WTC11 (cell line): ENCODE measurements at regions not wholly inside any gene's neighbourhood (a gene's known extent, or its start where the extent isn't known, plus 50 kb on each side); places are given as distances from the start of the nearest gene placed in this dataset.

Experiments used
- ATAC-seq: fragments of 200-7000 bp; cut with Tn5 transposase; 2 replicates; pipeline ENCODE4 v1.10.0; 2021; ENCODE audit warnings: mild to moderate bottlenecking, moderate library complexity
- CTCF ChIA-PET: fragments of 300-600 bp; sonication (Branson Sonifier 250); formaldehyde crosslinking; loops from one replicate; lab custom pipeline; 2021; ENCODE audit warnings: antibody characterized with exemption; lab: Charles Lee
- POLR2A ChIA-PET: fragments of 350-600 bp; sonication (Branson Sonifier 250); formaldehyde crosslinking; loops from one replicate; lab custom pipeline; 2021; ENCODE audit warnings: antibody characterized with exemption; lab: Charles Lee
- DNase-seq: peaks from one replicate; pipeline ENCODE4 v3.0.0; 2021; ENCODE audit warnings: low spot score
- H3K27ac Mint-ChIP-seq: 2 replicates; pipeline ENCODE4 v1.8.0; 2021; ENCODE audit warnings: mixed read lengths
- H3K27me3 Mint-ChIP-seq: 2 replicates; pipeline ENCODE4 v1.8.0; 2021; ENCODE audit warnings: low read depth, mild to moderate bottlenecking, moderate library complexity, mixed read lengths
- H3K36me3 Mint-ChIP-seq: 2 replicates; pipeline ENCODE4 v1.8.0; 2021; ENCODE audit warnings: mixed read lengths
- H3K4me1 Mint-ChIP-seq: 2 replicates; pipeline ENCODE4 v1.8.0; 2022; ENCODE audit warnings: mixed read lengths
- H3K4me3 Mint-ChIP-seq: 2 replicates; pipeline ENCODE4 v1.8.0; 2021; ENCODE audit warnings: mild to moderate bottlenecking, moderate library complexity, mixed read lengths
- H3K9me3 Mint-ChIP-seq: 2 replicates; pipeline ENCODE4 v1.8.0; 2021; ENCODE audit warnings: mixed read lengths
- ATF3 ChIP-seq: sonication (generic); formaldehyde crosslinking; conservative IDR thresholded peaks from 2 replicates; pipeline ENCODE4 v1.8.1; 2022; ENCODE audit warnings: mild to moderate bottlenecking, missing genetic modification reagents
- E2F1 ChIP-seq: sonication (generic); formaldehyde crosslinking; IDR thresholded peaks from 2 replicates; pipeline ENCODE4 v1.8.0; 2022; ENCODE audit warnings: mild to moderate bottlenecking, missing genetic modification reagents
- FOXJ3 ChIP-seq: sonication (generic); formaldehyde crosslinking; IDR thresholded peaks from 2 replicates; pipeline ENCODE4 v1.9.0; 2021; ENCODE audit warnings: missing genetic modification reagents, mild to moderate bottlenecking, borderline replicate concordance
- NFATC4 ChIP-seq: fragments of 250-450 bp; sonication (Bioruptor Pico); IDR thresholded peaks from 2 replicates; pipeline ENCODE4 v1.9.0; 2021; ENCODE audit warnings: mild to moderate bottlenecking
- USF2 ChIP-seq: sonication (generic); formaldehyde crosslinking; IDR thresholded peaks from 2 replicates; pipeline ENCODE4 v1.8.1; 2023; ENCODE audit warnings: mild to moderate bottlenecking, missing genetic modification reagents, moderate library complexity
- ZNF219 ChIP-seq: sonication (generic); formaldehyde crosslinking; IDR thresholded peaks from 2 replicates; pipeline ENCODE4 v1.8.0; 2023; ENCODE audit warnings: missing genetic modification reagents, mild to moderate bottlenecking, borderline replicate concordance
- ZNF232 ChIP-seq: sonication (generic); formaldehyde crosslinking; IDR thresholded peaks from 2 replicates; pipeline ENCODE4 v1.8.0; 2022; ENCODE audit warnings: mild to moderate bottlenecking, missing genetic modification reagents
- ZNF263 ChIP-seq: sonication (generic); formaldehyde crosslinking; IDR thresholded peaks from 2 replicates; pipeline ENCODE4 v1.8.1; 2022; ENCODE audit warnings: low read depth, mild to moderate bottlenecking, moderate library complexity, missing genetic modification reagents
- ZNF317 ChIP-seq: sonication (generic); formaldehyde crosslinking; IDR thresholded peaks from 2 replicates; pipeline ENCODE4 v1.8.1; 2023; ENCODE audit warnings: low read depth, mild to moderate bottlenecking, moderate library complexity, missing genetic modification reagents, borderline replicate concordance
- ZNF671 ChIP-seq: fragments of 250-450 bp; sonication (Bioruptor Pico); IDR thresholded peaks from 2 replicates; pipeline ENCODE4 v1.8.0; 2021; ENCODE audit warnings: mild to moderate bottlenecking
- TF ChIP-seq, protein P1 (sequence below): fragments of 250-450 bp; sonication (Bioruptor Pico); IDR thresholded peaks from 2 replicates; pipeline ENCODE4 v1.8.0; 2021; ENCODE audit warnings: mild to moderate bottlenecking
- TF ChIP-seq, protein P2 (sequence below): sonication (generic); formaldehyde crosslinking; IDR thresholded peaks from 2 replicates; pipeline ENCODE4 v1.8.0; 2023; ENCODE audit warnings: missing genetic modification reagents, mild to moderate bottlenecking, borderline replicate concordance
- TF ChIP-seq, protein P3 (sequence below): sonication (generic); formaldehyde crosslinking; IDR thresholded peaks from 2 replicates; pipeline ENCODE4 v1.8.1; 2023; ENCODE audit warnings: mild to moderate bottlenecking, moderate library complexity, missing genetic modification reagents
- TF ChIP-seq, protein P4 (sequence below): fragments of 250-450 bp; sonication (Bioruptor Pico); IDR thresholded peaks from 2 replicates; pipeline ENCODE4 v1.9.0; 2021; ENCODE audit warnings: mild to moderate bottlenecking

DNA sequence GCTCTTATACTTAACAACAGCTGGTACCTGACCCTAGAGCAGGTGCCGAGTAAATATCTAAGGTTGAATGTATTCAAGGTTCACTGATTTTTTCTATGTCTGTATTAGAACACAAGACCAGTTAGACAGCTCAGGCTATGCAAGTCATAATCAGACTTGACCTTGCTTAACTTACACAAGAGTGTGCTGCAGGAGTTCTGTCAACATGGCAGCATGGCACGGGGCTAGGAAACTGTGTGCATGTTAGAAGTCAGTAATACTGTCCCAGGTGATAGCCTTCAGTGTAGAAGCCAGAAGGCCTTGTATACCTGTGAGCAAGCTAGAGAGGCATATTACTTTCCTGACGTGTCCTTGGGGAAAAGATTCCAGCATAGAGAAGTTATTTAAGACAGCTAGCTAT lies 253.1 kb downstream of the FAT3 start:
- Mint-ChIP-seq H3K4me1 (peaks cover 12% of the 10 kb centered on the region), H3K27ac (no peak overlapping the region), H3K36me3 (no peaks in the 10 kb centered on the region), H3K4me3 (no peak overlapping the region), H3K27me3 (no peaks in the 10 kb centered on the region), H3K9me3 (no peaks in the 10 kb centered on the region)
- TF ChIP-seq ZNF671 (CRISPR knock-in tag) (no peak), NFATC4 (CRISPR knock-in tag) (no peak), ZNF219 (CRISPR knock-in tag) (no peak), ZNF263 (CRISPR knock-in tag) (no peak)
- TF ChIP-seq, protein P1, sequence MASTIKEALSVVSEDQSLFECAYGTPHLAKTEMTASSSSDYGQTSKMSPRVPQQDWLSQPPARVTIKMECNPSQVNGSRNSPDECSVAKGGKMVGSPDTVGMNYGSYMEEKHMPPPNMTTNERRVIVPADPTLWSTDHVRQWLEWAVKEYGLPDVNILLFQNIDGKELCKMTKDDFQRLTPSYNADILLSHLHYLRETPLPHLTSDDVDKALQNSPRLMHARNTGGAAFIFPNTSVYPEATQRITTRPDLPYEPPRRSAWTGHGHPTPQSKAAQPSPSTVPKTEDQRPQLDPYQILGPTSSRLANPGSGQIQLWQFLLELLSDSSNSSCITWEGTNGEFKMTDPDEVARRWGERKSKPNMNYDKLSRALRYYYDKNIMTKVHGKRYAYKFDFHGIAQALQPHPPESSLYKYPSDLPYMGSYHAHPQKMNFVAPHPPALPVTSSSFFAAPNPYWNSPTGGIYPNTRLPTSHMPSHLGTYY (CRISPR knock-in tag), result no peak
- TF ChIP-seq, protein P2, sequence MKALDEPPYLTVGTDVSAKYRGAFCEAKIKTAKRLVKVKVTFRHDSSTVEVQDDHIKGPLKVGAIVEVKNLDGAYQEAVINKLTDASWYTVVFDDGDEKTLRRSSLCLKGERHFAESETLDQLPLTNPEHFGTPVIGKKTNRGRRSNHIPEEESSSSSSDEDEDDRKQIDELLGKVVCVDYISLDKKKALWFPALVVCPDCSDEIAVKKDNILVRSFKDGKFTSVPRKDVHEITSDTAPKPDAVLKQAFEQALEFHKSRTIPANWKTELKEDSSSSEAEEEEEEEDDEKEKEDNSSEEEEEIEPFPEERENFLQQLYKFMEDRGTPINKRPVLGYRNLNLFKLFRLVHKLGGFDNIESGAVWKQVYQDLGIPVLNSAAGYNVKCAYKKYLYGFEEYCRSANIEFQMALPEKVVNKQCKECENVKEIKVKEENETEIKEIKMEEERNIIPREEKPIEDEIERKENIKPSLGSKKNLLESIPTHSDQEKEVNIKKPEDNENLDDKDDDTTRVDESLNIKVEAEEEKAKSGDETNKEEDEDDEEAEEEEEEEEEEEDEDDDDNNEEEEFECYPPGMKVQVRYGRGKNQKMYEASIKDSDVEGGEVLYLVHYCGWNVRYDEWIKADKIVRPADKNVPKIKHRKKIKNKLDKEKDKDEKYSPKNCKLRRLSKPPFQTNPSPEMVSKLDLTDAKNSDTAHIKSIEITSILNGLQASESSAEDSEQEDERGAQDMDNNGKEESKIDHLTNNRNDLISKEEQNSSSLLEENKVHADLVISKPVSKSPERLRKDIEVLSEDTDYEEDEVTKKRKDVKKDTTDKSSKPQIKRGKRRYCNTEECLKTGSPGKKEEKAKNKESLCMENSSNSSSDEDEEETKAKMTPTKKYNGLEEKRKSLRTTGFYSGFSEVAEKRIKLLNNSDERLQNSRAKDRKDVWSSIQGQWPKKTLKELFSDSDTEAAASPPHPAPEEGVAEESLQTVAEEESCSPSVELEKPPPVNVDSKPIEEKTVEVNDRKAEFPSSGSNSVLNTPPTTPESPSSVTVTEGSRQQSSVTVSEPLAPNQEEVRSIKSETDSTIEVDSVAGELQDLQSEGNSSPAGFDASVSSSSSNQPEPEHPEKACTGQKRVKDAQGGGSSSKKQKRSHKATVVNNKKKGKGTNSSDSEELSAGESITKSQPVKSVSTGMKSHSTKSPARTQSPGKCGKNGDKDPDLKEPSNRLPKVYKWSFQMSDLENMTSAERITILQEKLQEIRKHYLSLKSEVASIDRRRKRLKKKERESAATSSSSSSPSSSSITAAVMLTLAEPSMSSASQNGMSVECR (CRISPR knock-in tag), result no peak
- CTCF ChIA-PET, result no interaction called here
- POLR2A ChIA-PET, result no interaction called here
- no peak for ATAC-seq
- DNase-seq, result no peak

DNA sequence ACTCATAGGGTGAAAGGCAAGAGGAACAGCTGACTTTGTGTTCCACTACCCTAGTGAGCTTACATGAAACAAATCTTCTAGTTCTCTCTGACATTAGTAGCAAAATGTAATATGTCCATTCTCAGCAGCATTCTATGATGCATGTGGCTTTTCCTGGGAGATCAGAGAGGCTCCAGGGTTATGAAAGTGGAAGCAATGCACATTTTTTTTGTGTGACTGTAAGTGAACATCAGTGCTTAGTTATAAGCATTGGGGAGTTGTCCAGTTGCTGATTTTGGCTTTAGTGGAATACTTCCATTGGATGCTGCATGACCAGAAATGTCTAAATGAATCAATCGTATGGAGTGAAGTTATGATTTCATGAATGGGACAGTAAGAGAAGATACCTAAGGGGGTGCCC lies 255.9 kb downstream of the FAT3 start:
- Mint-ChIP-seq H3K4me3 (no peak overlapping the region), H3K27me3 (no peaks in the 10 kb centered on the region), H3K36me3 (no peaks in the 10 kb centered on the region), H3K9me3 (no peaks in the 10 kb centered on the region), H3K4me1 (peaks cover 5% of the 10 kb centered on the region), H3K27ac (no peak overlapping the region)
- ChIA-PET CTCF (no interaction called here), POLR2A (interaction anchor here (0.6 kb wide), 1 partner anchor 286 kb away, joined by 4 read pairs; no protein-coding TSS in a partner anchor)
- TF ChIP-seq USF2 (CRISPR knock-in tag) (no peak), ZNF219 (CRISPR knock-in tag) (no peak), ZNF317 (0 out of 2 replicates have a peak, but pooled peaks have one; percentile 35)
- ATAC-seq (no peak), DNase-seq (no peak)

GRCh38 chr11:92482492-92483060 lies 258.0 kb downstream of the FAT3 start:
- H3K27ac Mint-ChIP-seq, result 0 out of 2 replicates have a peak overlapping the region, but pooled peaks have one; percentile 2
- TF ChIP-seq, protein P3, sequence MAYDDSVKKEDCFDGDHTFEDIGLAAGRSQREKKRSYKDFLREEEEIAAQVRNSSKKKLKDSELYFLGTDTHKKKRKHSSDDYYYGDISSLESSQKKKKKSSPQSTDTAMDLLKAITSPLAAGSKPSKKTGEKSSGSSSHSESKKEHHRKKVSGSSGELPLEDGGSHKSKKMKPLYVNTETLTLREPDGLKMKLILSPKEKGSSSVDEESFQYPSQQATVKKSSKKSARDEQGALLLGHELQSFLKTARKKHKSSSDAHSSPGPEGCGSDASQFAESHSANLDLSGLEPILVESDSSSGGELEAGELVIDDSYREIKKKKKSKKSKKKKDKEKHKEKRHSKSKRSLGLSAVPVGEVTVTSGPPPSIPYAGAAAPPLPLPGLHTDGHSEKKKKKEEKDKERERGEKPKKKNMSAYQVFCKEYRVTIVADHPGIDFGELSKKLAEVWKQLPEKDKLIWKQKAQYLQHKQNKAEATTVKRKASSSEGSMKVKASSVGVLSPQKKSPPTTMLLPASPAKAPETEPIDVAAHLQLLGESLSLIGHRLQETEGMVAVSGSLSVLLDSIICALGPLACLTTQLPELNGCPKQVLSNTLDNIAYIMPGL, result no peak
- TF ChIP-seq, protein P4, sequence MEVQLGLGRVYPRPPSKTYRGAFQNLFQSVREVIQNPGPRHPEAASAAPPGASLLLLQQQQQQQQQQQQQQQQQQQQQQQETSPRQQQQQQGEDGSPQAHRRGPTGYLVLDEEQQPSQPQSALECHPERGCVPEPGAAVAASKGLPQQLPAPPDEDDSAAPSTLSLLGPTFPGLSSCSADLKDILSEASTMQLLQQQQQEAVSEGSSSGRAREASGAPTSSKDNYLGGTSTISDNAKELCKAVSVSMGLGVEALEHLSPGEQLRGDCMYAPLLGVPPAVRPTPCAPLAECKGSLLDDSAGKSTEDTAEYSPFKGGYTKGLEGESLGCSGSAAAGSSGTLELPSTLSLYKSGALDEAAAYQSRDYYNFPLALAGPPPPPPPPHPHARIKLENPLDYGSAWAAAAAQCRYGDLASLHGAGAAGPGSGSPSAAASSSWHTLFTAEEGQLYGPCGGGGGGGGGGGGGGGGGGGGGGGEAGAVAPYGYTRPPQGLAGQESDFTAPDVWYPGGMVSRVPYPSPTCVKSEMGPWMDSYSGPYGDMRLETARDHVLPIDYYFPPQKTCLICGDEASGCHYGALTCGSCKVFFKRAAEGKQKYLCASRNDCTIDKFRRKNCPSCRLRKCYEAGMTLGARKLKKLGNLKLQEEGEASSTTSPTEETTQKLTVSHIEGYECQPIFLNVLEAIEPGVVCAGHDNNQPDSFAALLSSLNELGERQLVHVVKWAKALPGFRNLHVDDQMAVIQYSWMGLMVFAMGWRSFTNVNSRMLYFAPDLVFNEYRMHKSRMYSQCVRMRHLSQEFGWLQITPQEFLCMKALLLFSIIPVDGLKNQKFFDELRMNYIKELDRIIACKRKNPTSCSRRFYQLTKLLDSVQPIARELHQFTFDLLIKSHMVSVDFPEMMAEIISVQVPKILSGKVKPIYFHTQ, result no peak
- no peak for TF ChIP-seq ZNF263 (CRISPR knock-in tag)
- no peak for TF ChIP-seq FOXJ3 (CRISPR knock-in tag)
- no peak for TF ChIP-seq ATF3
- TF ChIP-seq ZNF232 (CRISPR knock-in tag), result no peak
- TF ChIP-seq E2F1 (CRISPR knock-in tag), result no peak
- TF ChIP-seq, all 79 proteins: peak for 0
- H3K36me3 Mint-ChIP-seq, result no peaks in the 10 kb centered on the region
- H3K27me3 Mint-ChIP-seq, result no peaks in the 10 kb centered on the region
- ChIA-PET POLR2A (no interaction called here), CTCF (interaction anchor here (0.5 kb wide), 1 partner anchor 331 kb away, joined by 8 read pairs; no protein-coding TSS in a partner anchor)
- no peak overlapping the region for H3K4me3 Mint-ChIP-seq
- no peaks in the 10 kb centered on the region for H3K9me3 Mint-ChIP-seq
- ATAC-seq, result peak; percentile 80
- DNase-seq, result no peak
- H3K4me1 Mint-ChIP-seq, result peaks cover 16% of the 10 kb centered on the region
